Caco-2 (cell line): ENCODE measurements at regions not wholly inside any gene's neighbourhood (a gene's known extent, or its start where the extent isn't known, plus 50 kb on each side); places are given as distances from the start of the nearest gene placed in this dataset.

Source experiments
- BruUV-seq: library from RNA; stranded (reverse); fragments of 400-500 nt; replicated peaks from 2 replicates; lab custom pipeline; 2021; lab: Mats Ljungman, UMichigan
- CTCF ChIA-PET: fragments of 300-600 bp; sonication (Branson Sonifier 250); formaldehyde crosslinking; loops from one replicate; lab custom pipeline; 2022; ENCODE audit warnings: antibody characterized with exemption; lab: Charles Lee
- POLR2A ChIA-PET: fragments of 300-600 bp; sonication (Branson Sonifier 250); formaldehyde crosslinking; loops from one replicate; lab custom pipeline; 2022; ENCODE audit warnings: antibody characterized with exemption; lab: Charles Lee
- DNase-seq, 2 experiments: peaks; one replicate each; pipeline versions ENCODE4 v3.0.0 to v3.0.0-alpha.2; 2020 to 2022
- H3K27me3 ChIP-seq: replicated peaks from 2 replicates; pipeline ENCODE4 v1.6.0; 2011; ENCODE audit warnings: low read length; ENCODE audit not compliant: control insufficient read depth, insufficient read depth
- H3K36me3 ChIP-seq: 2 replicates; pipeline ENCODE4 v1.5.1; 2011; ENCODE audit warnings: low read length; ENCODE audit not compliant: control insufficient read depth, insufficient read depth
- H3K4me1 ChIP-seq: fragments of 250-450 bp; sonication (Bioruptor Pico); 2 replicates; pipeline ENCODE4 v1.5.1; 2020; ENCODE audit warnings: mild to moderate bottlenecking
- H3K4me3 ChIP-seq: 2 replicates; pipeline ENCODE4 v1.5.1; 2011; ENCODE audit warnings: low read depth, mild to moderate bottlenecking, control low read depth, low read length
- H3K9me3 ChIP-seq: fragments of 250-450 bp; sonication (Bioruptor Pico); 2 replicates; pipeline ENCODE4 v1.5.1; 2020; ENCODE audit warnings: mild to moderate bottlenecking, moderate library complexity
- H3K27ac Mint-ChIP-seq: one replicate; pipeline ENCODE4 v1.8.0; 2022; ENCODE audit warnings: mixed read lengths; ENCODE audit not compliant: unreplicated experiment
- H3K27me3 Mint-ChIP-seq: one replicate; pipeline ENCODE4 v1.8.0; 2022; ENCODE audit warnings: mixed read lengths; ENCODE audit not compliant: insufficient read depth, unreplicated experiment
- H3K36me3 Mint-ChIP-seq: one replicate; pipeline ENCODE4 v1.8.0; 2022; ENCODE audit warnings: mild to moderate bottlenecking, mixed read lengths; ENCODE audit not compliant: insufficient read depth, unreplicated experiment
- H3K4me1 Mint-ChIP-seq: one replicate; pipeline ENCODE4 v1.8.0; 2022; ENCODE audit warnings: low read depth, mixed read lengths; ENCODE audit not compliant: unreplicated experiment
- H3K4me3 Mint-ChIP-seq: one replicate; pipeline ENCODE4 v1.8.0; 2022; ENCODE audit warnings: mild to moderate bottlenecking, moderate library complexity, mixed read lengths; ENCODE audit not compliant: unreplicated experiment
- H3K9me3 Mint-ChIP-seq: one replicate; pipeline ENCODE4 v1.8.0; 2022; ENCODE audit warnings: mixed read lengths; ENCODE audit not compliant: unreplicated experiment
- intact Hi-C: fragments of 100-400 bp; cut with micrococcal nuclease; formaldehyde crosslinking; loops from one replicate; pipeline ENCODE4 v1.10.0; 2022; ENCODE audit not compliant: unreplicated experiment
- TF ChIP-seq, protein P1 (sequence below), 2 experiments: fragments of 200-600 bp in 1 of 2; IDR thresholded peaks; 1 replicate in 1 of 2; 2 replicates in 1 of 2; pipeline versions ENCODE4 v1.5.1 to v1.8.0; 2011 to 2022; ENCODE audit warnings: antibody characterized with exemption in 1 of 2, control low read depth in 1 of 2, inconsistent platforms in 1 of 2, low read depth in 1 of 2, low read length in 1 of 2, mild to moderate bottlenecking in 1 of 2, moderate library complexity in 1 of 2; ENCODE audit not compliant: insufficient read depth in 1 of 2, severe bottlenecking in 1 of 2, unreplicated experiment in 1 of 2

DNA sequence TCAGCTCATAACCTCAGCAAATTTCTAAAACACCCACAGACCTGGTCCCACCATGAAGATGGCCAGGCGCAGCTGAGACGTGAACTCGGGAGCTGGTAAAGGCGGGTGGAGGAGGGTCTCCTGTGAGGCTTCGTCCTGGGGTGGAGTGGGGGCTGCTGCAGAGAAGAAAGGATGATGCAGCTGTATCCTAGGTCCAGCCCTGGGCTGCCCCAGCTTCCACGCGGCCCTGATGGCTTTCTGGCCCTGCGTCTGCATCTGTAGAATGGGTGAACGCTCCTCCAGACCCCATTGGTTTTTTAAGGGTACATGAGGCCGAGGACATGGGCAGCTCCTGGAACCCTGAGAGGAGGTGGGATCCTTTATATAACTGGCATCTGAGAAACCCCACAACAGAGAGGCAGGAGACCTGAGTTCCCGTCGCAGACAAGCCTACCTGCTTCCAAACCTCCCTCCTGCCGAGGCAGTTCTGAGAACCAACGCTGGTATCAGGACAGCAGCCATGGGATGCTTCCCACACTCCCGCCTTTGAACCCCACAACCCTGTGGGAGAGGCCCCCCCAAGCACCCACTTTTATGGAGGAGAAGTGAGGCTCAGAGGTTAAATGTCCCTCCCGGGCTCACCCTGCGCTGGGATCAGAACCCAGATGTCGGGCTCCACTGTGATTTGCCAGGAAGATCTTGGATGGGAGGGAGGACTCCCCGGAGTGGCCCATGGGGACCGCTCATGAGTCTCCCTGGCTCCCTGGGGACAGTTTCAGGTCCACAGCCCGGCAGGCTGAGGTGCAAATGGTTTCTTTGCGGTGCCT is 55.2 kb upstream of the FGF3 start:
- intact Hi-C loops, result no loop called here
- Histone ChIP-seq H3K4me3 (no peak overlapping the region), H3K27me3 (0 out of 2 replicates have a peak, but pooled peaks cover 2% of the 10 kb centered on the region), H3K36me3 (no peaks in the 10 kb centered on the region), H3K9me3 (no peaks in the 10 kb centered on the region), H3K4me1 (no peaks in the 10 kb centered on the region)
- BruUV-seq, result no TSS peak
- DNase-seq, result peak in 1 of 2 experiments; percentile 30
- Mint-ChIP-seq H3K27me3 (peaks cover 3% of the 10 kb centered on the region), H3K4me1 (no peaks in the 10 kb centered on the region), H3K4me3 (no peak overlapping the region), H3K27ac (no peak overlapping the region), H3K36me3 (no peaks in the 10 kb centered on the region), H3K9me3 (peaks cover 17% of the 10 kb centered on the region)
- TF ChIP-seq, protein P1, sequence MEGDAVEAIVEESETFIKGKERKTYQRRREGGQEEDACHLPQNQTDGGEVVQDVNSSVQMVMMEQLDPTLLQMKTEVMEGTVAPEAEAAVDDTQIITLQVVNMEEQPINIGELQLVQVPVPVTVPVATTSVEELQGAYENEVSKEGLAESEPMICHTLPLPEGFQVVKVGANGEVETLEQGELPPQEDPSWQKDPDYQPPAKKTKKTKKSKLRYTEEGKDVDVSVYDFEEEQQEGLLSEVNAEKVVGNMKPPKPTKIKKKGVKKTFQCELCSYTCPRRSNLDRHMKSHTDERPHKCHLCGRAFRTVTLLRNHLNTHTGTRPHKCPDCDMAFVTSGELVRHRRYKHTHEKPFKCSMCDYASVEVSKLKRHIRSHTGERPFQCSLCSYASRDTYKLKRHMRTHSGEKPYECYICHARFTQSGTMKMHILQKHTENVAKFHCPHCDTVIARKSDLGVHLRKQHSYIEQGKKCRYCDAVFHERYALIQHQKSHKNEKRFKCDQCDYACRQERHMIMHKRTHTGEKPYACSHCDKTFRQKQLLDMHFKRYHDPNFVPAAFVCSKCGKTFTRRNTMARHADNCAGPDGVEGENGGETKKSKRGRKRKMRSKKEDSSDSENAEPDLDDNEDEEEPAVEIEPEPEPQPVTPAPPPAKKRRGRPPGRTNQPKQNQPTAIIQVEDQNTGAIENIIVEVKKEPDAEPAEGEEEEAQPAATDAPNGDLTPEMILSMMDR (IDR thresholded peaks at IDR 0.05; ENCODE audit: insufficient read depth in 1 of 2, low read depth in 1 of 2, low read length in 1 of 2, severe bottlenecking in 1 of 2, unreplicated experiment in 1 of 2), result no peak
- ChIA-PET CTCF (interaction anchor here (1.3 kb wide), 1 partner anchor 14 kb away, joined by 5 read pairs; no protein-coding TSS in a partner anchor), POLR2A (no interaction called here)

DNA sequence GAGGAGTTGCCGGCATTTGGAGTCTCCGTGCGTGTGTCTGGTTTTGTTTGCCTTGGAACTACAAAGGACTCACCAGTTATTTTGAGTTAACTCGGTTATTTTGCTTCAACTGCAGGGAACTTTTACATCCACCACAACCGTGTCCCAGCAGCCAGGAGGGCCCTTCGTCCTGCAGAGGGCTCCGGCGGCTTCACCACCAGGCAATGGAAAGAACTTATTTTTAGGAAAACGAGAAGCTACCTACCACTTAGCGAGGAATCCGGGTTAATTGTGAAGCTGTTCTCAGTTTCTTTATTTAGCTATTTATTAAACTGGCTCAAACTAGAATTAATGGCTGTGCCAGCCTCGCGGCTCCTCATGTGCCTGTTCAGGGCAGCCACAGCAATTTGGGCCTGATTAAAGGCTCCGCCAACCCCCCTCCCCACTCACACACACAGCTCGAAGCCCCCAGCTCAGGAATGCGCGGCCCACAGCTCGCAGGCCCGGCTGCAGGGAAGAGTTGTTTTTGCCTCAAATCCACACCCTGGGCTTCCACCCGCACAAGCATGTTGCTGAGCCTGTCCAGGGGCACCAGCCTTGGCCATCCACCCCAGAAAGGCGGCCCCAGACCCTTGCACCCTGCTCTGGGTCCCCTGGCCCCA is 55.9 kb upstream of the FGF3 start:
- no peak for DNase-seq
- Histone ChIP-seq H3K4me1 (no peaks in the 10 kb centered on the region), H3K36me3 (no peaks in the 10 kb centered on the region), H3K9me3 (no peaks in the 10 kb centered on the region), H3K27me3 (0 out of 2 replicates have a peak, but pooled peaks cover 2% of the 10 kb centered on the region), H3K4me3 (no peak overlapping the region)
- Mint-ChIP-seq H3K27me3 (peaks cover 3% of the 10 kb centered on the region), H3K4me3 (no peak overlapping the region), H3K36me3 (no peaks in the 10 kb centered on the region), H3K27ac (no peak overlapping the region), H3K4me1 (no peaks in the 10 kb centered on the region), H3K9me3 (peaks cover 17% of the 10 kb centered on the region)
- TF ChIP-seq, protein P1 (IDR thresholded peaks at IDR 0.05; ENCODE audit: insufficient read depth in 1 of 2, low read depth in 1 of 2, low read length in 1 of 2, severe bottlenecking in 1 of 2, unreplicated experiment in 1 of 2), result no peak
- intact Hi-C loops, result no loop called here
- BruUV-seq, result no TSS peak
- ChIA-PET CTCF (no interaction called here), POLR2A (no interaction called here)

DNA sequence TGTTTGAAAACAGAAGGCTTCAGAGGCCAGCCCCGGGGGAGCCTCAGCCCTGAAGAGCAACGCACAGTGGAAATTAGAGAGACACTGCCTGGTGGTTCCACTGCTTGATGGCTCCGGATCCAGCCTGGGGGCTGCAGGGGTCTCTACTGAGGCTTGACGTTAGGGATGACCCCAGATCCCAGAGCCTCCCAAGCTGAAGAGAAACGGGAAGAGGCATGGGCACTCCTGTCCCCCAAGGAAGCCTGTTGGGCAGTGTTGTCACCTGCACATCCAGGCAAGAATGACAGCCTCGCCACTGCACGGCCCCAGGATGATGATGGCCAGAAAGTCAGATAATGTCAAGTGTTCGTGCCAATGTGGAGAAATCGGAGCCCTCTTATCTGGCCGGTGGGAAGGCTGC is 56.8 kb upstream of the FGF3 start:
- Mint-ChIP-seq H3K36me3 (no peaks in the 10 kb centered on the region), H3K9me3 (peaks cover 14% of the 10 kb centered on the region), H3K27ac (no peak overlapping the region), H3K4me1 (no peaks in the 10 kb centered on the region), H3K4me3 (no peak overlapping the region), H3K27me3 (peaks cover 3% of the 10 kb centered on the region)
- no peaks in the 10 kb centered on the region for H3K9me3 ChIP-seq
- no peaks in the 10 kb centered on the region for H3K4me1 ChIP-seq
- TF ChIP-seq, protein P1 (IDR thresholded peaks at IDR 0.05; ENCODE audit: insufficient read depth in 1 of 2, low read depth in 1 of 2, low read length in 1 of 2, severe bottlenecking in 1 of 2, unreplicated experiment in 1 of 2), result no peak
- CTCF ChIA-PET, result no interaction called here
- H3K36me3 ChIP-seq, result no peaks in the 10 kb centered on the region
- no TSS peak for BruUV-seq
- DNase-seq, result no peak
- intact Hi-C loops, result no loop called here
- no peak overlapping the region for H3K4me3 ChIP-seq
- POLR2A ChIA-PET, result interaction anchor here (0.6 kb wide), 1 partner anchor 22 kb away, joined by 3 read pairs; no protein-coding TSS in a partner anchor
- H3K27me3 ChIP-seq, result 0 out of 2 replicates have a peak, but pooled peaks cover 2% of the 10 kb centered on the region
